Astrocyte of the cerebellum (primary cell): ENCODE measurements at regions not wholly inside any gene's neighbourhood (a gene's known extent, or its start where the extent isn't known, plus 50 kb on each side); places are given as distances from the start of the nearest gene placed in this dataset.

Experiments
- DNase-seq: peaks from one replicate; pipeline ENCODE4 v3.0.0-alpha.2; 2011; ENCODE audit warnings: low read depth
- H3K4me3 ChIP-seq: 2 replicates; pipeline ENCODE4 v1.5.1; 2011; ENCODE audit warnings: mild to moderate bottlenecking, low read depth, low read length, moderate library complexity
- CTCF ChIP-seq: IDR thresholded peaks from 2 replicates; pipeline ENCODE4 v1.5.1; 2012; ENCODE audit warnings: low read length, low read depth, moderate library complexity, mild to moderate bottlenecking; ENCODE audit errors: missing control alignments
- in situ Hi-C: cut with HindIII; loops from 2 replicates; pipeline ENCODE4 v1.10.0; 2017; ENCODE audit warnings: low sequenced_read_pairs

GRCh38 chrX:129145385-129145784 is 377.9 kb downstream of the SMARCA1 start:
- in situ Hi-C loops: no loop called here
- TF ChIP-seq CTCF: no peak
- H3K4me3 ChIP-seq: no peak overlapping the region
- DNase-seq: no peak

- no peak overlapping the region for H3K4me3 ChIP-seq
- TF ChIP-seq CTCF: no peak
- in situ Hi-C loops: no loop called here
- no peak for DNase-seq
These were observed 378.9 kb downstream of the SMARCA1 start for GRCh38 chrX:129144172-129145038.

- DNase-seq: no peak
- H3K4me3 ChIP-seq: no peak overlapping the region
- TF ChIP-seq CTCF: no peak
- in situ Hi-C loops: no loop called here
These were observed 383.3 kb downstream of the SMARCA1 start for GRCh38 chrX:129139837-129140598.

GRCh38 chrX:129125122-129125914 is 398.0 kb downstream of the SMARCA1 start:
- in situ Hi-C loops: no loop called here
- no peak overlapping the region for H3K4me3 ChIP-seq
- no peak for DNase-seq
- no peak for TF ChIP-seq CTCF

GRCh38 chrX:129123795-129124194 is 399.5 kb downstream of the SMARCA1 start:
- no peak overlapping the region for H3K4me3 ChIP-seq
- DNase-seq: no peak
- in situ Hi-C loops: no loop called here
- TF ChIP-seq CTCF: no peak
